Motor neuron (in vitro differentiated cells): ENCODE measurements at regions not wholly inside any gene's neighbourhood (a gene's known extent, or its start where the extent isn't known, plus 50 kb on each side); places are given as distances from the start of the nearest gene placed in this dataset.

ENCODE experiments used
- ATAC-seq, 8 experiments: fragments of 200-7000 bp; cut with Tn5 transposase; replicated peaks in 6 of 8; 2 replicates each; pipeline ENCODE4 v1.8.0; 2021; ENCODE audit warnings: mild to moderate bottlenecking in 8 of 8, moderate library complexity in 8 of 8
- H3K27ac ChIP-seq, 2 donors: fragments of 250-450 bp; sonication (Bioruptor Pico); 2 replicates each; pipeline ENCODE4 v1.9.0; 2021; ENCODE audit warnings: antibody characterized with exemption in 2 of 2, mild to moderate bottlenecking in 2 of 2, moderate library complexity in 1 of 2
- H3K4me1 ChIP-seq, 2 donors: fragments of 250-450 bp; sonication (Bioruptor Pico); replicated peaks in 1 of 2; 2 replicates each; pipeline ENCODE4 v1.6.1; 2021; ENCODE audit warnings: antibody characterized with exemption in 2 of 2, mild to moderate bottlenecking in 2 of 2, moderate library complexity in 1 of 2
- H3K4me3 ChIP-seq, 5 donors: fragments of 250-450 bp; sonication (Bioruptor Pico); 2 replicates each; pipeline ENCODE4 v1.9.0; 2021; ENCODE audit warnings: antibody characterized with exemption in 5 of 5, mild to moderate bottlenecking in 5 of 5, moderate library complexity in 4 of 5
- WGBS, 10 experiments: fragments of 450-650 bp; shearing (Covaris generic); methylation state at CpG; one replicate each; pipeline ENCODE4 v1.0.0; 2022; 5-methylcytosine and 5-hydroxymethylcytosine counted together
- in situ Hi-C, 9 experiments: fragments of 400-800 bp; cut with MboI; loops; one replicate each; pipeline ENCODE4 v1.15.0; 2021; ENCODE audit warnings: low sequenced_read_pairs in 9 of 9, low pct_unique_long_range_greater_than_20kb in 2 of 9; ENCODE audit not compliant: unreplicated experiment in 9 of 9

GRCh38 chr18:72208920-72209676, 335.0 kb downstream of the CBLN2 start:
- no peak overlapping the region for H3K27ac ChIP-seq
- no peaks in the 10 kb centered on the region for H3K4me1 ChIP-seq
- 48 to 100% (median 96%) methylated on average over 3 to 13 of the region's 60 CpGs; no CpG with 5 or more reads in 3 of the 10 experiments for WGBS, 10 experiments
- ATAC-seq = no peak
- in situ Hi-C loops = no loop called here
- no peak overlapping the region for H3K4me3 ChIP-seq

- 20 to 88% (median 65%) methylated on average over 1 to 5 of the region's 6 CpGs; no CpG with 5 or more reads in 4 of the 10 experiments for WGBS, 10 experiments
Observed at GRCh38 chr18:72207280-72207679, 336.9 kb downstream of the CBLN2 start.

DNA sequence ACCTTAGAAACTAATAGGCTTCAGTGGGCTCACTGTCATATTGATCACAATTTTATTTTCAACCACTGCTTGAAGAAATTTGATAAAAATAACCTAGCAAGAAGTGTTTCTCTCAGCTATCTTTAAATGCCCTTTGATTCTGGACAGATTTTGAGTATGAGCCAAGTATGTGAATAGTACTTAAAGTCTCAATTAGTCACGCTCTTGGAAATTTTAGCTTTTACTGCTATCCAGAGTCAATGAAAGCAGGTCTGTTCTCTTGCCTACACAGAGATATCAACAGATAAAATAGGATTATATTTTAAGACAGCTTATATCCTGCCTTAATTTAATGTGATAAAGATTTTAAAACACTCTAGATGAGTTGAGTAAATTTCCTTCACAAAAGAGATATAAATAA, 337.3 kb downstream of the CBLN2 start:
- H3K27ac ChIP-seq = no peak overlapping the region
- ATAC-seq = peak in 1 of 8 experiments; percentile 49
- WGBS, 10 experiments = 11 to 100% (median 50%) methylated on average over 1 of the region's 1 CpG; no CpG with 5 or more reads in 3 of the 10 experiments
- H3K4me1 ChIP-seq = no peaks in the 10 kb centered on the region
- in situ Hi-C loops = no loop called here
- H3K4me3 ChIP-seq = no peak overlapping the region

More at GRCh38 chr18:72207280-72207679, 336.9 kb downstream of the CBLN2 start:
- H3K4me1 ChIP-seq = no peaks in the 10 kb centered on the region
- H3K4me3 ChIP-seq = no peak overlapping the region
- peak in 1 of 8 experiments; percentile 29 for ATAC-seq
- H3K27ac ChIP-seq = no peak overlapping the region
- in situ Hi-C loops = no loop called here

DNA sequence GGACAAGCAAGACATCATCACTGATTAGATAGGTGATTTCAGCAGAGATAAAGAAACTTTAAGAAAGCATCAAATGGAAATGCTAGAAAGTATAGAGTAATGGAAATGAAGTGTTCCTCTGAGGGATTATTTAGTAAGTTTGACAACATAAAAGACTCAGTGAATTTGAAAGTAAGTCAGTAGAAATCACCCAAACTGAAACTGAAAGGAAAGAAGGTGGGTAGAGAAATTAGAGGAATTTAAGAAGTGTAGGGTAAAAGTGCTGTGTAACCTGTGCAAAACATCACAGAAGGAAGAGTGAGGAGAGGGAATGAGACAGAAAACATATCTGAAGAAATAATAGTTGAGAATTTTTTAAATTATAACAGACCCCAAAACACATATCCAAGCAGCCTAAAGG, 343.1 kb downstream of the CBLN2 start:
- no peak overlapping the region for H3K4me3 ChIP-seq
- ATAC-seq = no peak
- in situ Hi-C loops = no loop called here

GRCh38 chr18:72197591-72197990, 346.6 kb downstream of the CBLN2 start:
- Histone ChIP-seq H3K4me1 (no peaks in the 10 kb centered on the region), H3K27ac (no peak overlapping the region), H3K4me3 (no peak overlapping the region)
- no peak for ATAC-seq
- in situ Hi-C loops = no loop called here

More for the DNA sequence above, 343.1 kb downstream of the CBLN2 start:
- H3K27ac ChIP-seq = no peak overlapping the region
- H3K4me1 ChIP-seq = no peaks in the 10 kb centered on the region

DNA sequence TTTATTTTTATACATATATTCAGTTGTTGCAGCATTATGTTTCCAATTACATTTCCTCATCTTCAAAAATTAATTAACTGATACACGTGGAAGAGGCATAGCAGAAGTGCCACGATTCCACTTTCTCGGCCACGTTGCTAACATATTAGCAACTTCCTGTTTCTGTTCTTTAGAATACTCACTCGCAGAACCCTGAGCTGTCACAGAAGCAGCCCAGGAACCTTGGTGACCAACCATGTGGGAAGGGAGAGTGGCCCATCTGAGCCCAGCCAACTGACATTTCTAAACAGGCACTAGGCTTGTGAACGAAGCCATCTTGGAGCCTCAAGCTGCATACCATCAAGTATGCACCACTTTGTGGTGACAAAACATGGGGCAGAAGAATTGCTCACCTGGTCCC, 350.1 kb downstream of the CBLN2 start:
- in situ Hi-C loops = no loop called here
- Histone ChIP-seq H3K4me3 (no peak overlapping the region), H3K27ac (no peak overlapping the region), H3K4me1 (no peaks in the 10 kb centered on the region)
- ATAC-seq = no peak
- 0 to 98% (median 77%) methylated on average over 1 to 6 of the region's 6 CpGs for WGBS, 10 experiments

GRCh38 chr18:72187956-72188355, 356.2 kb downstream of the CBLN2 start:
- Histone ChIP-seq H3K4me3 (no peak overlapping the region), H3K27ac (no peak overlapping the region), H3K4me1 (no peaks in the 10 kb centered on the region)
- no peak for ATAC-seq
- WGBS, 10 experiments = 0 to 91% (median 45%) methylated on average over 1 to 2 of the region's 2 CpGs; no CpG with 5 or more reads in 2 of the 10 experiments
- in situ Hi-C loops = no loop called here

GRCh38 chr18:72181241-72181764, 362.8 kb downstream of the CBLN2 start:
- Histone ChIP-seq H3K4me3 (no peak overlapping the region), H3K27ac (no peak overlapping the region), H3K4me1 (no peaks in the 10 kb centered on the region)
- no peak for ATAC-seq
- 26 to 100% (median 73%) methylated on average over 2 to 4 of the region's 4 CpGs for WGBS, 10 experiments
- in situ Hi-C loops = no loop called here

DNA sequence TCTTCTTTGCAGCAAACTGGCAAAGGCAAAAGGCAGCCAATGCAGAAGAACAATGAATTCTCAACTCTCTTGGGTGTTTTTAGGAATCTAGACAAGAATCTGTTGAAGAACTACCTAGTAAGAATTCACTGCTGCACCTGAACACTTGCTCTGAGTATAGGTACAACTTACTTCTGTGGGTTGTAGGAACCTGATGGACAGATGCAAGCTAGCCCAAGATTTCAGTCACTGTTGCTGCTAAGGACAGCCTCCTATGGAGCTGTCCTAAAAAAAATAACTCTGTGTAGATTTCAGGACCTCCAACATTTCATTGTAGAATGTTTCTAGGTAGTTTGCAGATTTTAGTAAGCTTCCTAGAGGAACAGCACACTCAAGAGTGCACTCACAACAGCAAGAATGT, 363.5 kb downstream of the CBLN2 start:
- H3K27ac ChIP-seq = no peak overlapping the region
- H3K4me3 ChIP-seq = no peak overlapping the region
- in situ Hi-C loops = no loop called here
- H3K4me1 ChIP-seq = no peaks in the 10 kb centered on the region
- no peak for ATAC-seq

- ATAC-seq = no peak
- no peak overlapping the region for H3K4me3 ChIP-seq
- in situ Hi-C loops = no loop called here
- WGBS, 10 experiments = 0 to 90% (median 48%) methylated on average over 1 to 3 of the region's 3 CpGs
- H3K27ac ChIP-seq = no peak overlapping the region
- no peaks in the 10 kb centered on the region for H3K4me1 ChIP-seq
Observed at GRCh38 chr18:72174972-72175649, 369.0 kb downstream of the CBLN2 start.

- Histone ChIP-seq H3K4me3 (no peak overlapping the region), H3K4me1 (no peaks in the 10 kb centered on the region), H3K27ac (no peak overlapping the region)
- in situ Hi-C loops = no loop called here
- ATAC-seq = no peak
- 0 to 80% (median 60%) methylated on average over 1 to 2 of the region's 2 CpGs; no CpG with 5 or more reads in 3 of the 10 experiments for WGBS, 10 experiments
Observed at GRCh38 chr18:72171596-72171995, 372.5 kb downstream of the CBLN2 start.

DNA sequence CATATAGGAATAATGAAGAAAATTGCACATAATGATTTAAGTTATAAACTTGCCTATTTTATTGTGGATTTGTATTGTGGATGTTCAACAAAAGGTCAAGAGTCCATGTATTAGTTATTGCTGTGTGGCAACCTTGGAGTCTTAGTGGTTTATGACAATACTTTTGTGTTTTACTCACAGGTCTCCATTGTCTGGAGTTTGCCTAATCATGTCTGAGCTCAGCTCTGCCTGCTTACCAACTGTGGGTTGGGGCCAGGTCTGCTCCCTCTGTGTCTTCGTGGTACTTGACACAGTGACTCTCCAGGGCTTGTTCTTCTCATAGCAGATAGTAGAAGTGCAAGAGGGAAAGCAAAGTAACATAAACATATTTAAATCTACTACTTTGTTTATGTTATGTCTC, 382.5 kb downstream of the CBLN2 start:
- in situ Hi-C loops = no loop called here
- no peak overlapping the region for H3K4me3 ChIP-seq
- H3K4me1 ChIP-seq = no peaks in the 10 kb centered on the region
- no peak overlapping the region for H3K27ac ChIP-seq
- ATAC-seq = peak in 1 of 8 experiments; percentile 57
- WGBS, 10 experiments = 0 to 100% (median 56%) methylated on average over 1 of the region's 1 CpG; no CpG with 5 or more reads in 5 of the 10 experiments

- WGBS, 10 experiments = 16 to 100% (median 30%) methylated on average over 1 to 5 of the region's 5 CpGs; no CpG with 5 or more reads in 1 of the 10 experiments
- in situ Hi-C loops = no loop called here
- peak in 1 of 8 experiments; percentile 88 for ATAC-seq
Observed at GRCh38 chr18:72160510-72161445, 383.4 kb downstream of the CBLN2 start.

More at GRCh38 chr18:72160510-72161445, 383.4 kb downstream of the CBLN2 start:
- H3K4me3 ChIP-seq = no peak overlapping the region
- no peaks in the 10 kb centered on the region for H3K4me1 ChIP-seq
- H3K27ac ChIP-seq = no peak overlapping the region
